ES-I3 (cell line): ENCODE measurements at regions not wholly inside any gene's neighbourhood (a gene's known extent, or its start where the extent isn't known, plus 50 kb on each side); places are given as distances from the start of the nearest gene placed in this dataset.

ENCODE experiments used
- H3K36me3 ChIP-seq: 2 replicates; pipeline ENCODE4 v1.6.1; 2013; ENCODE audit warnings: mild to moderate bottlenecking, low read length, control low read depth, moderate library complexity; ENCODE audit not compliant: insufficient read depth
- H3K4me1 ChIP-seq: 2 replicates; pipeline ENCODE4 v1.6.1; 2013; ENCODE audit warnings: mild to moderate bottlenecking, control low read depth, low read length; ENCODE audit not compliant: insufficient read depth
- H3K9ac ChIP-seq: 2 replicates; pipeline ENCODE4 v1.6.1; 2013; ENCODE audit warnings: low read depth, mild to moderate bottlenecking, low read length, moderate library complexity
- H3K9me3 ChIP-seq: 2 replicates; pipeline ENCODE4 v1.6.1; 2013; ENCODE audit warnings: mild to moderate bottlenecking, low read length, moderate library complexity; ENCODE audit not compliant: control insufficient read depth, insufficient read depth

DNA sequence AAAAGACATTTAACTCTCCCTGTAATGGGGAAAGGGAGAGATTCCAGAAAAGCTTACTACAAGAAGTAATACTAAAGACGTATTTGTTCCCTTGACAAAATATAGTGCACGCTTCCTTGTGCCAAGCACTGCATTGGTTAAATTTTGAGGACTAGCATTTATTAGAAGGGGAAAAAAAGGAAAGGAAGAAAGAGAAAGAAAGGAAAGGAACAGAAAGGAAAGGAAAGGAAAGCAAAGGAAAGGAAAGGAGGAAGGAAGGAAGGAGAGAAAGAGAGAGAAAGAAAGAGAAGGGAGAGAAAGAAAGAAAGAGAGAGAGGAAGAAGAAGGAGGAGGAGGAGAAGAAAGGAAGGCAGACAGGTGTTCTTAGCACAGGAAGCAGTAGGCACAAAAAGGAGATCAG lies 110.1 kb upstream of the CDH6 start:
- H3K36me3 ChIP-seq, result no peaks in the 10 kb centered on the region
- H3K9ac ChIP-seq, result no peak overlapping the region
- no peaks in the 10 kb centered on the region for H3K9me3 ChIP-seq
- H3K4me1 ChIP-seq, result peaks cover 5% of the 10 kb centered on the region; the same call in 1 of the 2 replicates

DNA sequence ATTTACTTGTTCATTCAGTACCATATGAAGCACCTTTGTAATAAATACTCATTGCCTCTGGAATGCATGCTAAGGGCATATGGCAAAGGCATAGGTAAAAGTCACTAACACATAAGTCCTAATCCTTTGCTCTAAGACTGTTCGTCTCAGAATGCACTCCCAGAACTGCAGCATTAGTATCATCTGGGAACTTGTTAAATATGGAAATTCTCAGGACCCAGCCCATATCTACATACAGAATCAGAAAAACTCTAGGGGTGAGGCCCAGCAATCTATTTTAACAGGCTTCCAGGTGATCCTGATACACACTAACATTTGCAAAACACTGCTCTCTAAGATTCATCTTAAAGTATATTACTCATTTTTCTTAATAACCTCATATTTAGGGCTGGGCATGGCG lies 113.8 kb upstream of the CDH6 start:
- H3K4me1 ChIP-seq, result no peaks in the 10 kb centered on the region
- no peaks in the 10 kb centered on the region for H3K36me3 ChIP-seq
- peaks cover 2% of the 10 kb centered on the region; the same call in 1 of the 2 replicates for H3K9me3 ChIP-seq
- no peak overlapping the region for H3K9ac ChIP-seq

DNA sequence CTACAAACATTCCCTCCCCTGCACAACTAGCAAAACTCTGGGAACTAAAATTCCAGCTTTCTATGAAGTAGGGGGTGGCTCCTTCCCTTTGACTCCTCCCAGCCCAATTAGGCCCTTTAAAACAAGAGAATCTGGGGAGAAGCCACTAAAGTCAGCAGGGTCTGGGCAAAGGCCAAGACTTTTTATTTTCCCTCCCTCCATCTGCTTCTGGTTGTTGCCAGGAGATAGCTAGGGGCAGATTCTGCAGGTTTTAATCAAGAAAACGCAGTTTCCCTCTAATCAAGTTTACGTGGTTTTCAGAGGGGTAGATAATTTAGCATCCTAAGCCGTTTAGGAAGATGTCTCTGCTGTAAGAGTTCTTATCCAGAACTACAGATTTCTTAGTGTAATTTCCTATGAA lies 114.5 kb upstream of the CDH6 start:
- Histone ChIP-seq H3K9me3 (peaks cover 2% of the 10 kb centered on the region; the same call in 1 of the 2 replicates), H3K9ac (no peak overlapping the region)

DNA sequence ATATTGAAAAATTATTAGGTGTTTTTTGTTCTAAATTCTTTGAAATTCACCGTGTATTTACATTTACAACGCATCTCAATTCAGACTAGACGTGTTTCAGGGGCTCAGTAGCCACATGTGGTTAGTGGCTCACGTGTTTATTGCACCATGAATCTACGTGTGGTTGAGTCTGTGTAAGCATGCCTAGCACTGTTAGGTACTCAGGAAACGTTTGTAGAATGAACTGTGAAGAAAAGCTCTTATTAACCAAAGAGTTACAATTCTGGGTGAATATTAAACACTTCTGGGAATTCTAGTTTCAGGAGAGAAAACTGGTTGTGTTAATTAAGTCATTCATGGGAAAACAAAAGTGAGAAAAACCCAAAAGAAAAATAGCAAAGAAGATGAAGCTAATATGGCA lies 117.5 kb upstream of the CDH6 start:
- Histone ChIP-seq H3K4me1 (no peaks in the 10 kb centered on the region), H3K9ac (no peak overlapping the region), H3K9me3 (peaks cover 4% of the 10 kb centered on the region), H3K36me3 (no peaks in the 10 kb centered on the region)

More for the DNA sequence above, 114.5 kb upstream of the CDH6 start:
- Histone ChIP-seq H3K36me3 (no peaks in the 10 kb centered on the region), H3K4me1 (no peaks in the 10 kb centered on the region)

DNA sequence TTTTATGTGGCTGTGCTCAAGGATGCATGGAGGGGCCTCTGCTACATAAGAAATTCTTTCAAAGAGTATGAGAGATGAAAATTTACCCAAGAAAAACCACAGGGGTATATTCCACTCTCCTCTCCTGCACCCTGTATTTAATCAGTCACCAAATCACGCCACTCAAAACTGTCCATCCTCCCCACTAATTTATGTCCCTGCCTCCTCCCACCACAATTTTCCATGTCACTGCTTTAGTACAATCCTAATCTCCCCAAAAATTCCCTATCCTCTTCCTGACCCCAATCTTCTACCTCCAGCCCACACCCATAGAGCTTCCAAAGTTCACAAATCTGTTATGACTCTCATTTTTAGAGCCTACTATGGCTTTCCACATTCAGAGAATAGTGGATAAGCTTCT lies 125.2 kb upstream of the CDH6 start:
- Histone ChIP-seq H3K9ac (no peak overlapping the region), H3K36me3 (no peaks in the 10 kb centered on the region), H3K9me3 (peaks cover 2% of the 10 kb centered on the region; the same call in 1 of the 2 replicates), H3K4me1 (no peaks in the 10 kb centered on the region)

DNA sequence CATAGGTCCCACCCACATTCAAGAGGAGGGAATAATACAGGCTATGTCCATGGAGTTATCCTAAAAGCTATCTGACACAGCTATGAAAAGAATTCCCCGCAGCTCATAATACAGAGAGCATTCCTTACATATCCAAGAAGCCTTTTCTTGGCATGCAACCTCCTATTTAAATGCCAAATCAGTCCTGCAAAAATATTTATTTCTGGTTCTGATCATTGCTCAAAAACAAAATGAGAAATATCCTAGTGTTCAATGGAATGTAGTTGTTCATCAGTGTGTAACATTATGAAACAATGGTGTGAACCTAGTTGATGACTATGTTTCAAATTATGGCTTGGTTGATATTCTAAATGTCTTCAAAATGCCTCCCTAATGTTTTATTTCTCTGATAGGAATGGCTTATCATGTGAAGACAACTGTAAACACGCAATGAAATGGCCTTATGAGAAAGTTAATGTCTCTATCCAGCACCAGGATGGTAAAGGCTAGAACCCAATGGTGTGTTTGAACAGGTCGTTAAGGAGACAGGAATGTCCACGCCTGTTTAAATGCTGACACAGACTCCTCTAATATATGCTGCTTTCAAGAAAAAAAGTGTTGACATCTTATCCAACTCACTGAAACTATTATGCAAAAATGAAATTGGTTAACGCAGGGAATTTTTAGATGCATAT lies 126.7 kb upstream of the CDH6 start:
- Histone ChIP-seq H3K9me3 (no peaks in the 10 kb centered on the region), H3K4me1 (no peaks in the 10 kb centered on the region), H3K9ac (no peak overlapping the region), H3K36me3 (no peaks in the 10 kb centered on the region)

DNA sequence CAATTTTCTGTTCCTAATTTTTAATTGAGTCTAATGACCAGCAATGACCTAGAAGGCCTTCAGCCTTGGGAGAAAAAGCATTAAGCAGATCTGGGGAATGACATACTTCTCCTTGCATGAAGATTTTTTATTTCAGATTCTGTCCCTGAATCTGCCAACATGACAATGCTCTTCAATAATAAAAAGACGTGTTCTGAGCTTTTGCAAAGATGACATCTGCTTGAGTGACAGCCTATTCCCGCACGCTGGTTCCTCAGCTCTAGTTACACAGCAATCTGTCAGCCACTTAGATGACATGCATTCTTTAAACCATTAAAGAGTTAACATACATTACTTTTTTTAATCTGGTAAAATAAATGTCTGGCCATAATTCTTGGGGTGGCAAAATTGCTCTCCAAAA lies 129.3 kb upstream of the CDH6 start:
- H3K9me3 ChIP-seq, result no peaks in the 10 kb centered on the region
- no peaks in the 10 kb centered on the region for H3K36me3 ChIP-seq
- no peak overlapping the region for H3K9ac ChIP-seq
- H3K4me1 ChIP-seq, result no peaks in the 10 kb centered on the region

DNA sequence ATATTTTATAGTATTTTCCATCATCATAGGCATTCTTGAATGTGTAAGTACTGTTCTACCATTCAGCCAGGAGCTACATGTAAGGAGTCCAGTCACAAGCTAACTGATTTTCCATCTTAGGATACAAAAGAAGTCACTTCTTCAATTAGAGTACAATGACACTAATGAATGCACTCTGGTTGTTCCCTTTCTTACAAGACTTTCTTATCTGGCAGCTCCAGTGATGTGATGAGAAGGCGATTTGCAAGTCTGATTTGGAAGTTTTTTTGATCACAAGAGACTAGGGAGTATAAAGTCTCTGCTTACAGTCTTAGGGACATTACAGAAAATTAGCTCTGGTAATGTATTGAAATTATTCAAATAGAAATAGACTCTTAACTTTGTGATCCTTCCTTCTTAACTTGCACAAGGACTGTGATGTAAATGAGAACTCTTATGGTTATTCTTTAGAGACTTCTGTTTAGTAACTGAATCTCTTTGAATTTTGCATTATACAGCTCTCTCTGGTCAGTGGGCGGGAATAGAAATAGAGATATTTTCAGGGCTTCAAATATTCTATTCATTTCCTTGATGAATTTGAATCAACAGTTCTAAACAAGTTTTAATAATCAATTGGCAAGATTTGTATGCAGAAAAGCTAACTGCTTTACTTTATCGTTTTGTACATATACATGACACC lies 130.4 kb upstream of the CDH6 start:
- H3K36me3 ChIP-seq, result no peaks in the 10 kb centered on the region
- H3K4me1 ChIP-seq, result no peaks in the 10 kb centered on the region
- no peak overlapping the region for H3K9ac ChIP-seq
- H3K9me3 ChIP-seq, result no peaks in the 10 kb centered on the region

DNA sequence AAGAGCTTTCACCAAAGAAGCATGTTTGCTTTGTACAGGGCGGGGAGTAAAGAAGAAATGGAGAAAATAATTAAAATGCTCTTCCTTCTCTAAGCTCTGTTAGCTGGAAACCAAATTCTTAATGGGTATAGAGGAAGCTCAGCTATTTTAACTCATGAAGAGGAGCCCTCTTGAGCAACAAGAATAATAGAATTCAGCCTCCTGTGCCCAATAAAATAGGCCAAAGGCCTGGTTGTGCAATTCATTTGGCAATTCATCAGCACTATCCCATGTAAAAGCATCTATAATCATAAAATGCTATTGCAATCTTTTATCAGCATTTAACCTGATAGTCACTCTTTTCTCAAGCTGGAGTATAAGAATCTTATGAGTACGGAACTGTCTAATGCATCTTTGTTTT lies 133.6 kb upstream of the CDH6 start:
- no peak overlapping the region for H3K9ac ChIP-seq
- no peaks in the 10 kb centered on the region for H3K9me3 ChIP-seq
- H3K4me1 ChIP-seq, result no peaks in the 10 kb centered on the region
- H3K36me3 ChIP-seq, result no peaks in the 10 kb centered on the region

DNA sequence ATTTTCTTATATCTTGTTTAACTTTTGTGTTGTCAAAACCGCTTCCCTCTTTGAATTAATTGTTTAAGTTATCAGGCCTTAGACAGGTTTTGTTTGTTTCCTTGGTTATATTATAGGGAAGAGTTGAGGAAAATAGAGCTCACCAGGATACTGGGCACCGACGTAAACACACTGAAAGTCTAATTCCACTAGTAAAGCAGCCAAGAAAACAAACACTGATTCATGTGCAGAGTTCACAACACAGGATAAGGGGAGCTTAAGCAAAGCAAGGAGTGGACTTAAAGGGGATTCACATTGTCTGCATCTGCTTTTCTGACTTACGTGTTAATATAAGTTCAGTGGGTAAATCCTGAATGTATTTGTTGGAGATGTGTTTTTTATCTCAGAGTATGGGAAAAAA lies 139.0 kb upstream of the CDH6 start:
- no peaks in the 10 kb centered on the region for H3K36me3 ChIP-seq

DNA sequence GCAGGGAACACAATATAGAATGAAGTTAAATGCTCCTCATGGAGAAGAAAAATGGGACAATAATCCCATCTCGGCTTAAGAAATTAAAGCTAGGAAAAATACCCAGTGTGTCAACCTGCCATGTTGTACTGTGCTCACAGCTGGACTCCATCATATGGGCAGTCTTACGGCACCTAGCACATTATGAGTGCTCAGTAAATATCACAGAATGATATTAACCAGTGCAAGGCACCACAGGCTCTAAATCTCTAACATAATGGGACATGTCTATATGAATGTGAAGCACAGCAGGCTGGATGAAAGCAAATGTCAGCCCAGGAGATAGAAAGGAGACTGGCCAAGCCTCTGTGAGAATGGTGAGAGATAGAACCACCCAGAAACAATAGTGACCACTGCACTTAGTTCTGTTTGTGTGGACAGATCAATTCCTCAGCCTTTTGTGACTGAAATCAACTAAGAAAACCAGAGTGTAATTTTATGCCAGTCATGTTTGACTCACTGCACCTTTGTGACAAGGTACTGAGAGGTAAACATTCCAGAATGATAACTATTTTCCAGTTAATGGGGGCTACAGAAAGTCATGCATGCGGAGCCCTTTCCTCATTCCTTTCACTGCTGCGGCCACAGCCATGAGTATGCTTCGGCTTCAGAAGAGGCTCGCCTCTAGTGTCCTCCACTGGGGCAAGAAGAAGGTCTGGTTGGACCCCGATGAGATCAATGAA lies 140.4 kb upstream of the CDH6 start:
- H3K9ac ChIP-seq, result no peak overlapping the region
- no peaks in the 10 kb centered on the region for H3K36me3 ChIP-seq
- H3K4me1 ChIP-seq, result peaks cover 14% of the 10 kb centered on the region; the same call in 1 of the 2 replicates
- no peaks in the 10 kb centered on the region for H3K9me3 ChIP-seq

More for the DNA sequence above, 139.0 kb upstream of the CDH6 start:
- H3K9me3 ChIP-seq, result no peaks in the 10 kb centered on the region
- H3K4me1 ChIP-seq, result peaks cover 7% of the 10 kb centered on the region; the same call in 1 of the 2 replicates
- no peak overlapping the region for H3K9ac ChIP-seq

DNA sequence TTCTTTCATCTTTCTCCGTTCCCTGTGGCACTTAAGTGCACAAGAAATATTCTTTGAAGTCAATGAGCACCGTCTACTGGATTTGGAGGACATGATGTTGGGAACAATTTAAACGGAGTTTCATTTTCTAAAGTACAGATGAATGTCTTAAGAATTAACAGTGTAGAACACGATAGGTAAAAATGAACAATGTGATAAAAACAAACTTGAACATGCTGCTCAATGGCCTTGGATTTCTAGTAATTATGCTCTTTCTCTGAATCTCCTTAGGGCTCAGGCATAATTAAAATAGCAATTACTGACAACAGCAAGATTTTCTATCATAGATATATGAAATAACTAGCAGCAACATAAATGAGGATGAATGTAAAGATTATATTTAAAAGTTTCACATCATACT lies 142.2 kb upstream of the CDH6 start:
- H3K36me3 ChIP-seq, result no peaks in the 10 kb centered on the region

DNA sequence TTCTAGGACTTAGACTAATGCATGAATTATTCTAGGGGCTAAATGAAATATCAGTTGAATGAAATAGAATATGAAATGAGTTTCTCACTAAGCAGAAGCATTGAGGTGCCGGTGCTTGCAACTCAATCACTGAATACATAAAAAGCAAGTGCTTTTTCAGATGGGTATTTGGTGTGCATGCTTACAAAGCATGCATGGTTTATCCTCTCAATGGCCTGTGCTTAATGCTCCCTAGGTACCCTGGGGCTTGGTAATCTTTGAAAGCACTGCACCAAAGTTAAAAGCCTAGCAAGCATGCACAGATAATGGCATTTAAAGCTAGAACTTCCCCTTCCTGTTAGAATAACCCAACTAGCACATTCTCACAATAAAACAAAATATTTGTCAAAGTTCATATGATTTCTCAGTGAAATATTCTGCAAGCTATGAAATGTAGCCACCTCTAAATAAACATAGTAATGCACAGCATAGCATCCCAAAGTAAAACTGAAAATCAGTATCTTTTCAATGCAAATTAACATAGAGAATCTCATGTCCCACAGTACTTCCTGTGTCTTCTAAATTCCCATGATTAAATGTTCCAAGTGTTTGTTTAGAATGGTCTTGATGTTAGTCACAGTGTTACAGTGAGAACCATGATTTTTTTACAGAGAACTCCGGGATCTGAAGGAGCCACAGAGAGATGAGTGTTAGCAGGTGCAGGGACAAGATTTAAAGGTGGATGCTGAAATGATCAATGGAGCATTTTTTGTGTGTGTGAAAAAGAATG lies 143.4 kb upstream of the CDH6 start:
- Histone ChIP-seq H3K36me3 (no peaks in the 10 kb centered on the region), H3K9me3 (no peaks in the 10 kb centered on the region), H3K4me1 (peaks cover 21% of the 10 kb centered on the region; the same call in 1 of the 2 replicates), H3K9ac (no peak overlapping the region)

More for the DNA sequence above, 142.2 kb upstream of the CDH6 start:
- Histone ChIP-seq H3K9me3 (no peaks in the 10 kb centered on the region), H3K9ac (no peak overlapping the region), H3K4me1 (peaks cover 21% of the 10 kb centered on the region; the same call in 1 of the 2 replicates)

DNA sequence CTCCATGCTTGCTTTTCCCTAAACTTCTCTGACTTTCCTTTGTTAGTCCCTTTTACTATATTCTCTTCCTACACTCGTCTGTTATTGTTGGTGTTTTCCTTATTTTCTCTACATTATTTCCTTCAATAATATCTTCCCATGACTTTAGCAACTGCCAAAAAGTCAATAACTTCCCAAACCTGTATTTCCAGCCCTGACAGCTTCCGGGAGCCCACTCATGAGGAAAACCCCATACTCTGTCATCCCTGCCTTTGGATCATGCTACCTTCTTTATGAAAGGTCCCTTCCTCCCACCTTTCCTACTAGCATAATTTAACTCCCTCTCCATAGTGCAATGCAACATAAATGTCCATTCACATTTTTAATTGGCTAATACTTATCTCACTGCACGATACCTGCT lies 144.0 kb upstream of the CDH6 start:
- H3K36me3 ChIP-seq, result no peaks in the 10 kb centered on the region
- H3K9ac ChIP-seq, result no peak overlapping the region
- H3K4me1 ChIP-seq, result peaks cover 21% of the 10 kb centered on the region; the same call in 1 of the 2 replicates
- H3K9me3 ChIP-seq, result no peaks in the 10 kb centered on the region
